Fibroblast of villous mesenchyme (primary cell): ENCODE measurements at regions not wholly inside any gene's neighbourhood (a gene's known extent, or its start where the extent isn't known, plus 50 kb on each side); places are given as distances from the start of the nearest gene placed in this dataset.

Source experiments
- DNase-seq: peaks from one replicate; pipeline ENCODE4 v3.0.0-alpha.2; 2010; ENCODE audit warnings: low read depth
- H3K4me3 ChIP-seq: 2 replicates; pipeline ENCODE4 v1.5.1; 2011; ENCODE audit warnings: low read depth, mild to moderate bottlenecking, low read length
- TF ChIP-seq, protein P1 (sequence below): IDR thresholded peaks from 2 replicates; pipeline ENCODE4 v1.5.1; 2012; ENCODE audit warnings: low read depth, mild to moderate bottlenecking, low read length; ENCODE audit not compliant: insufficient read depth

DNA sequence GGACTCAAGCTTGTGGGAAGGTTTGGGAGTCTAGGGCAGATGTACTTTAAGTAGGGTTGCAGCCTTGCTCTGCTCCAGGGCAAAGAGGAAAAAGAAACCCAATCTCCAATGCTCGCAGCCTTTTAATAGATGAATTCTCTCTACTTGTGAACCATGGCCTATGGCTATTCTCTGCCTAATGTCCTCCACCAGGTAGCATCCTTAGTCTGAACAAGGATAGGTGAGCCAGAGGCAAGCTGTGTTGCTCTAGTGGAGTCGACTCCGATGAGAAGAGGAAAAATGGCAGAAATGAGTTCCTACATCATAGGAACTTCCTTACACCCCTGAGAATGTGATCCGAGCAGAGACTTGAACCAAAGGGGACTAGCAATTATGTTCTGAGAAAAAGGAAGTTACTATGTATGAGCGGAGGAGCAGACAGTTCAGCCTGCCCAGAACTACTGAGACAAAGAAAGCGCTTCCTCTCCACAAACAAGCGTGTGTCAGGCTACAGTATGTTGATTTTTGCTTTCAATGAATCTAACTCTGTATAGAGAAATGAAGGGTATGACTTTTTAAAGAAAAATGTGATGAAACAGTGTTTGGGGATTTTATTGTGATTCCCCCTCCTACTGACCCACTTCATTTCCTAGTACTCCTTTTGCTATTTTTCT lies 153.6 kb upstream of the ARID2 start:
- TF ChIP-seq, protein P1, sequence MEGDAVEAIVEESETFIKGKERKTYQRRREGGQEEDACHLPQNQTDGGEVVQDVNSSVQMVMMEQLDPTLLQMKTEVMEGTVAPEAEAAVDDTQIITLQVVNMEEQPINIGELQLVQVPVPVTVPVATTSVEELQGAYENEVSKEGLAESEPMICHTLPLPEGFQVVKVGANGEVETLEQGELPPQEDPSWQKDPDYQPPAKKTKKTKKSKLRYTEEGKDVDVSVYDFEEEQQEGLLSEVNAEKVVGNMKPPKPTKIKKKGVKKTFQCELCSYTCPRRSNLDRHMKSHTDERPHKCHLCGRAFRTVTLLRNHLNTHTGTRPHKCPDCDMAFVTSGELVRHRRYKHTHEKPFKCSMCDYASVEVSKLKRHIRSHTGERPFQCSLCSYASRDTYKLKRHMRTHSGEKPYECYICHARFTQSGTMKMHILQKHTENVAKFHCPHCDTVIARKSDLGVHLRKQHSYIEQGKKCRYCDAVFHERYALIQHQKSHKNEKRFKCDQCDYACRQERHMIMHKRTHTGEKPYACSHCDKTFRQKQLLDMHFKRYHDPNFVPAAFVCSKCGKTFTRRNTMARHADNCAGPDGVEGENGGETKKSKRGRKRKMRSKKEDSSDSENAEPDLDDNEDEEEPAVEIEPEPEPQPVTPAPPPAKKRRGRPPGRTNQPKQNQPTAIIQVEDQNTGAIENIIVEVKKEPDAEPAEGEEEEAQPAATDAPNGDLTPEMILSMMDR = no peak
- H3K4me3 ChIP-seq = no peak overlapping the region
- DNase-seq = no peak

DNA sequence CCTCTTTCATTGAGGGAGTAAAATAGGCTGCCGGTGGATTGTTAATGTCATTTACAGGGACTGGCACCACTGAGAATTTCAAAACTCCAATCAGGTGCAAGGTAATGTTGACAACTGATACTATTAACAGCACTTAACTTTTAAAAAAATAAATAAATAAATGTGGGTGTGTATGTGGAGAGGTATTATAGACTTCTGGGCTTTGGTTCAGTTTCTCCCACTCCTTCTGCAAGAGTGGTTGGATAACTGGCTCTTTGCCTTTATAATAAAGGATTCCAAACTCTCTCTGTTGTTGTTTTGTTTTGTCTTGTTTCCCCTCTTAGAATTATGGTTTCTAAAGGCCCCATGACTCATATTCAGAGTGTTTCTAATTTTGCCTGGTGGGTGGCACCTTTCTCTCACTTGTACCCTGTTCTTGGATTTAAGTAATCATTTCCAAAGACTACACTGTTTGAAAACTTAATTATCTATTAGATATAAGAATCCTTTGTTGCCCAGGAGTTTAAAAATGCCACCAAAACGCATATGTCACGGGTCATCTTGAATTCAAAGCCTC lies 151.6 kb upstream of the ARID2 start:
- no peak for DNase-seq
- TF ChIP-seq, protein P1 = no peak
- no peak overlapping the region for H3K4me3 ChIP-seq

- no peak for DNase-seq
- no peak overlapping the region for H3K4me3 ChIP-seq
- TF ChIP-seq, protein P1 = no peak
Observed at GRCh38 chr12:45580356-45580969, 149.0 kb upstream of the ARID2 start.

DNA sequence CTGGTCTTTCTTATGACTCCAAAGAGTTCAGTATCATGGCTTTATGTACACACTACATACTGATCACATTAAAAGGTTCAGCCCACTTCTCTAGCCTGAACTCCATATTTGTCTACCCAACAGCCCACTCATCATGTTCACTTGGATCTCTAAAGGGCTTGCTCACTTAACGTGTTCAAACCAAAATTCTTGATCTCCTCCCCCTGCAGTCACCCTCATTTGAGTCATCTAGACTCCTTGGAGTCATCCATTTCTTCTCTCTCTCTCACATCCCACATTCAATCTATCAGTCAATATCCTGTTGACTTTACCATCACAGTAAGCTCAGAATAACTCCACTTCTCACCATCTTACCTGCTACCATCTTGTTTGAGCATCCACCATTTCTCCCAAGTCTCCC lies 148.4 kb upstream of the ARID2 start:
- TF ChIP-seq, protein P1 = no peak
- DNase-seq = no peak
- no peak overlapping the region for H3K4me3 ChIP-seq

DNA sequence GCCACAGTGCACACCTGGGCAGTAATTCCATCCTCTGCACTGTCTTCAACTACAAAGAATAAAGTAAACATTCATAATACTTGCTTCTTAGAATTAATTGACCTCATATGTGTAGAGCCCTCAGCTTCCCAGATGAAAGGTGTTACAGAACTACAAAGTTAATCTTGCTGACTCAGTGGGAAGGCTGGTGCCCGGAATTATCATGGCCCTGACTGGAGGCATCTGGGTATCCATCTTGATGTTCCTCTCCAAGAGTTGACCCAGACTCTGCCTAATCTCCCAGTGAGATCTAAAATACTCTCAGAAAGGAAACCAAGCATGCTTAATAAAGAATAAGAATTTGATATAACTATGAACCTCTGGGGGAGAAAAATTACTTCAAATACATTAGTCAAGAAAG lies 147.0 kb upstream of the ARID2 start:
- TF ChIP-seq, protein P1 = no peak
- no peak for DNase-seq
- no peak overlapping the region for H3K4me3 ChIP-seq

- no peak overlapping the region for H3K4me3 ChIP-seq
- DNase-seq = peak; percentile 88
- TF ChIP-seq, protein P1 = no peak
Observed at GRCh38 chr12:45582986-45583659, 146.4 kb upstream of the ARID2 start.
